Stimulated activated memory B cell treated with anti-CD40 and anti-IgM and Interleukin-4, amounts not matched to agents 10 μg/mL and 1 μg/mL and 100 μg/mL, for 72 hours (primary cell): ENCODE measurements at regions not wholly inside any gene's neighbourhood (a gene's known extent, or its start where the extent isn't known, plus 50 kb on each side); places are given as distances from the start of the nearest gene placed in this dataset.

Experiments used
- ATAC-seq: fragments of 150-1000 bp; cut with Tn5 transposase; 2 replicates; pipeline ENCODE4 v1.10.0; 2021
- H3K27ac Mint-ChIP-seq: one replicate; pipeline ENCODE4 v1.8.0; 2022; ENCODE audit warnings: mild to moderate bottlenecking, mixed read lengths
- H3K27me3 Mint-ChIP-seq: one replicate; pipeline ENCODE4 v1.8.0; 2022; ENCODE audit warnings: mixed read lengths
- H3K36me3 Mint-ChIP-seq: one replicate; pipeline ENCODE4 v1.8.0; 2022; ENCODE audit warnings: mixed read lengths
- H3K4me1 Mint-ChIP-seq: one replicate; pipeline ENCODE4 v1.8.0; 2022; ENCODE audit warnings: mixed read lengths
- H3K4me3 Mint-ChIP-seq: one replicate; pipeline ENCODE4 v1.8.0; 2022; ENCODE audit warnings: mild to moderate bottlenecking, moderate library complexity, mixed read lengths
- H3K9me3 Mint-ChIP-seq: one replicate; pipeline ENCODE4 v1.8.0; 2022; ENCODE audit warnings: mixed read lengths

DNA sequence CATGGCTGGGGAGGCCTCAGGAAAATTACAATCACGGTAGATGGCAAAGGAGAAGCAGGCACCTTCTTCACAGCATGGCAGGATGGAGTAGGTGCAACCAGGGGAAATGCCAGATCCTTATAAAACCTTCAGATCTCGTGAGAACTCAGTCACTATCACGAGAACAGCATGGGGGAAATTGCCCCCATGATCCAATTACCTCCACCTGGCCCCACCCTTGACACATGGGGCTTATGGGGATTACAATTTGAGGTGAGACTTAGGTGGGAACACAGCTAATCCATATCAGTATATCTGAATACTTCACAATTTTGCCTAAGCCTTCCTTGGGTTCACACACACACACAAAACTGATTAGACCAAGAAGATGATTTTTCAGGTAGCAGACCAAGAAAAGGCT is 145.1 kb upstream of the COL1A2 start:
- Mint-ChIP-seq H3K4me1 (peaks cover 15% of the 10 kb centered on the region), H3K9me3 (no peaks in the 10 kb centered on the region), H3K36me3 (no peaks in the 10 kb centered on the region), H3K27me3 (no peaks in the 10 kb centered on the region), H3K27ac (no peak overlapping the region), H3K4me3 (no peak overlapping the region)
- no peak for ATAC-seq

DNA sequence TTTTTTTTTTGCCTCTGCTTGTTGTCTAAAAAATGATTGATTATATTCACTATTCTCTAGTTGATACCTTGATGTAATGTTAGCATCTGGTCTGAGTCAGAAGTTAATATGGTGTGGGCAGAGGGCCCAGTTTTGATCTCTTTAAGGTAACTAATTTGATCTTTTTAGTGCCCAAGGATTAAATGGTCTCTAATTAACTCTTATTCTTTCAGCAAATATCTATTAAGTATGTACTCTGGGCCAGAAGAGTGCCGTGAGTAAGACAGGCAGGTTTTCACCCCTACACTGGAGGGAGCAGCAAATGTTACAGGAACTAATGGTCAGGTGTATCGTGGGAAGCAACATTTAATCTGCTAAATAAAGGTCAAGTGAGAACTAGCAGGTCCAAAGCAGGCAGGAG is 144.6 kb upstream of the COL1A2 start:
- no peak overlapping the region for H3K27ac Mint-ChIP-seq
- H3K4me3 Mint-ChIP-seq: no peak overlapping the region
- H3K9me3 Mint-ChIP-seq: peaks cover 2% of the 10 kb centered on the region
- no peaks in the 10 kb centered on the region for H3K27me3 Mint-ChIP-seq
- no peak for ATAC-seq
- H3K4me1 Mint-ChIP-seq: peaks cover 15% of the 10 kb centered on the region
- H3K36me3 Mint-ChIP-seq: no peaks in the 10 kb centered on the region

DNA sequence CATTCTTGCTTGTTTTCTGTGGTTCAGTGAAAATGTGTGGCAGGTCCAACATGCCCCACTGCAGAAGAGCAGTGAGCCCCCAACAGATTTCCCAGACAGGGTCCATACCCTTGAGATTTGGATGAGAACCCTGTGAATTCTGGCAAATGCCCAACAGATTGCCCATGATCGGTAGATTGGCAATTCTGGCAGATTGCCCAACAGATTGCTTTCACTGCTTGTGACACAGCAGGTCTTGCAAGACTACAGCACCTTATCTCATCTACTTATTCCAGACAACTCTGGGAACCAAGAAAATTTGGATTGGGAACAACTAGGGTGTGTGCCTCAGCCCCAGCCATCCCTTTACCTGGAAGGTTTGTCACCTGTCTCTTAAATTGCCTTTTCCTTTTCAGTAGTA is 143.7 kb upstream of the COL1A2 start:
- ATAC-seq: no peak
- H3K9me3 Mint-ChIP-seq: peaks cover 2% of the 10 kb centered on the region

DNA sequence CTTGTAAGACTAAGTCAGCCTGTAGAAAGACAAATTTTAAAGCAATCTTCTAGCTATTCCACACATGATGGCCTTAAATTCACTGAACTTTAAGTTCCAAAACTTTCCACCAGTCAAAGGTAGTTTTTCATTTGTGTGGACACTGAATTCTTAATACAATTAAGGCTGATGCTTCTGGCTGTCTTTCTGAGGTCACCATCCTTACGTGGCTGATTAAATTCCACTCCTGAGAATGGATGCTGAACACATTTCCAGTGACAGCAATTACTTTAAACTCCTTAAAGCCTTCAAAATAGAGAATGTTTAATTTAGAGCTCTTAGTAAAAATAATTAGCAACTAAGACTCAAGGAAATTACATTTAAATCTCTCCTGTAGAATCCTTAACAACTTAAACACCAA is 142.6 kb upstream of the COL1A2 start:
- peaks cover 2% of the 10 kb centered on the region for H3K9me3 Mint-ChIP-seq

More for the DNA sequence above, 143.7 kb upstream of the COL1A2 start:
- Mint-ChIP-seq H3K4me1 (peaks cover 15% of the 10 kb centered on the region), H3K27ac (no peak overlapping the region), H3K4me3 (no peak overlapping the region), H3K36me3 (no peaks in the 10 kb centered on the region), H3K27me3 (no peaks in the 10 kb centered on the region)

DNA sequence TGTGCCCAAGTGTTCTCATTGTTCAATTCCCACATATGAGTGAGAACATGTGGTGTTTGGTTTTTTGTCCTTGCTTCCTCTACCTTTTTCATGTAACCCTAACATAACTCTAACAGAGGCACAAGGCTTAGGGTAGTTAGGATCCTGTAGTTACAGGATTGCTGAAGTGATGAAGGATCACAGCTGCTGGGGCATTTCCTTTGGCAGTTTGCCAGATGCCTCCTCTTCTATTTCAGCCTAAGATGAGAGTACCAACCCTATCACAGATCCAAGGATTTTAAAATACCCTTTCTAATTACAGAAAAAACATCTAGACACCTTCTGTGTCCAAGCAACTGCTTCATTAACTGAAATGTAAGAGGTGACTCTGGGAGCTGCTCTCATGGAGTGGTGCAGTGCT is 141.7 kb upstream of the COL1A2 start:
- Mint-ChIP-seq H3K27ac (peak overlapping the region; percentile 1), H3K9me3 (peaks cover 2% of the 10 kb centered on the region), H3K4me1 (peaks cover 8% of the 10 kb centered on the region), H3K27me3 (no peaks in the 10 kb centered on the region), H3K36me3 (no peaks in the 10 kb centered on the region), H3K4me3 (no peak overlapping the region)
- ATAC-seq: no peak

More for the DNA sequence above, 142.6 kb upstream of the COL1A2 start:
- Mint-ChIP-seq H3K27me3 (no peaks in the 10 kb centered on the region), H3K4me3 (no peak overlapping the region), H3K27ac (no peak overlapping the region), H3K36me3 (no peaks in the 10 kb centered on the region), H3K4me1 (peaks cover 15% of the 10 kb centered on the region)
- no peak for ATAC-seq

DNA sequence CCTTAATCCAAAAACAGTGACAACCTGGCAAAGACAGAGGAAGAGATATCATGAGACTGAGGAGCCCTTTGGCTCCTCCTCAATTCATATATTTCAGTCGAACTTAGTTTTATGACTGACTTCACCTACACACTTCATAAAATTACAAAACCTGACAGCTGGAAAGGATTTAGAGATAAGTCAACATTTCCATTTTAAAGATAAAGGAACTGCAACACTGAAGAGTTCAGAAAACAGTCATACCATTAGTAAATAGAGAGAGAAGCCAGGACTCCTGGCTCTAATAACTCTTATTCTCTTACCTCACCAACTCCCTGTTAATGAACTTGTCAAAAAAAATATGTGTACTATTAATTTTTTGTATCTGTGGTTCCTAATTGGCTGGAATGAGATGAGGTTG is 141.0 kb upstream of the COL1A2 start:
- Mint-ChIP-seq H3K4me3 (no peak overlapping the region), H3K27ac (peak overlapping the region; percentile 1), H3K36me3 (no peaks in the 10 kb centered on the region), H3K9me3 (peaks cover 2% of the 10 kb centered on the region), H3K27me3 (no peaks in the 10 kb centered on the region), H3K4me1 (peaks cover 6% of the 10 kb centered on the region)
- peak; percentile 75 for ATAC-seq

DNA sequence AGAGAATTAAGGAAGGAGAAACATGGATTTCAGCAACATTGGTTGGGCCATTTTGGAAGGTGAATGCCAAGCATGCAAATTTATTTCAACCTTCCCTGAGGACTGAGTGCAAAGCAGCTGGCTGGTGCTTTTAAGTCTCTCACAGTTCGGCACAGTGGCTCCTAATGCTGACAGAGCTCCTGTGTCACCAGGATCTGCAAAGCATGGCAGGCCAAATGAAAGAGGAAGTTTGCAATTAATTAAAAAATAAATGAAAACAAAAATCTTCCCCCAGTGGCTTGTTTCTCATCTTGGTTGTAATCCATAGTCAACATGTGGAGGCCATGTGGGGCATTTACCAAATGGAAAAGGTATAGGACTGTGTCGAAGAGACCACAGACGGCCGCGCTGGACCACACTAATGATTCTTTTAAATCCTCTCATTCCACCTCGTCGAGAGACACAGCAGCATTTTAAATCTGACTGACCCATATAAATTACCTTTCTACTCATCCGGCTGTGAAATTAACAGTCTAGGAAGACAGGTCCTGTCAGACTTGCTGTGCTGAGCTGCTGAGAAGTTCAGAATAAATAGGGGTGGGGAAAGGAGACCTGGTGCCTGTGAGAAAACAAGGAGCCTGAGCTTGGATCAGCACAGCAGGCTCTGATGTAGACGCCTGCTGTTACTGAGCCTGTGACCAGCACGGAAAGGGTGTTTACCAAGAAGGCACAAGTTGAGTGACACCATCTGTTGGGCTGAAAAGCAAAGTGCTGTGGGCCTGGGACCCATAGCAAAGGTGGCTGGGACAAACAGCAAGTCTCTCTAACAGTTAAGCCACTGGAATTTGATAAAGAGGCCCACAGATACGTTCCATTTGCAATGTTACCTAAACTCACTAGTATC is 136.0 kb upstream of the COL1A2 start:
- H3K9me3 Mint-ChIP-seq: peaks cover 2% of the 10 kb centered on the region
- H3K27ac Mint-ChIP-seq: no peak overlapping the region
- peaks cover 9% of the 10 kb centered on the region for H3K27me3 Mint-ChIP-seq
- no peak for ATAC-seq
- no peaks in the 10 kb centered on the region for H3K36me3 Mint-ChIP-seq
- H3K4me1 Mint-ChIP-seq: peaks cover under 1% of the 10 kb centered on the region
- H3K4me3 Mint-ChIP-seq: no peak overlapping the region

DNA sequence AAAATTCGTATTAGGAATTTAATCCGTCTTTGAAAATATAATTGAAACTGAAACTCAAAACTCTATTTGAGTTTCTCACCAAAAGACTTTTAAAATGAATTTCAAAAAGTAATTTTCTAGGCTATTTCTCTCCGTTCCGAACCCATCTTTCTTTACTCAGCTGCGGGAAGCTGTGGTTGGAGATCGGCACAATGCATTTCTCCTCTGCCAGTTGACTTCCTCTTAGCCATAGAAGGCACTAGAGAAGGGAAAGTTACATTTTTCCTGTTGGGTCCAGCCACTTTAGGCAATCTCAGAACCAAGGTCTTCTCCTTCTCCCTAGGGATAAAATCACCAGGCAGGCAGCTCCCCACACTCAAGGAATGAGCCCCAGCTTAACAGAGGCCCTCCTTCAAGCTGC is 133.6 kb upstream of the COL1A2 start:
- peaks cover 9% of the 10 kb centered on the region for H3K27me3 Mint-ChIP-seq
- H3K4me1 Mint-ChIP-seq: no peaks in the 10 kb centered on the region
- no peaks in the 10 kb centered on the region for H3K36me3 Mint-ChIP-seq
- no peak overlapping the region for H3K4me3 Mint-ChIP-seq
- no peak for ATAC-seq
- no peaks in the 10 kb centered on the region for H3K9me3 Mint-ChIP-seq
- no peak overlapping the region for H3K27ac Mint-ChIP-seq

DNA sequence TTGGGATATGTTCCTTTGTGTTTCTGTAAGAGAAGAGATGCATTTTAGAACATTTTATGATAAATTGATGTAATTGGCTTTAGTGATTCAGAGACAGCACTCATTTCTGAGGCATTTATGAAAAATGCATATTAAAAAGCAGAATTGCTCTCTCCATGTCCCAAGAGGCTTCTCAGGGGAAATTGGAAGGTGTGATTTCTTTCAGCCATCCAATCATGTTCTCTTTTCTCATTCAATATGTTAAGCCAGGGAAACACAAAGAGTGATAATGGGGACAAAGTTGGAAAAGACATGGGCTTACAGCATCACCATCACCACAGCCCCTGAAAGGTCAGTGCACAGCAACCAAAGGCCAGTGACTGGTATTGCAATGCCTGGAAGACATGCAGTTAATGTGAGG is 129.9 kb upstream of the COL1A2 start:
- Mint-ChIP-seq H3K27me3 (peaks cover 17% of the 10 kb centered on the region), H3K36me3 (no peaks in the 10 kb centered on the region), H3K27ac (no peak overlapping the region), H3K4me3 (no peak overlapping the region), H3K4me1 (no peaks in the 10 kb centered on the region), H3K9me3 (no peaks in the 10 kb centered on the region)
- no peak for ATAC-seq

DNA sequence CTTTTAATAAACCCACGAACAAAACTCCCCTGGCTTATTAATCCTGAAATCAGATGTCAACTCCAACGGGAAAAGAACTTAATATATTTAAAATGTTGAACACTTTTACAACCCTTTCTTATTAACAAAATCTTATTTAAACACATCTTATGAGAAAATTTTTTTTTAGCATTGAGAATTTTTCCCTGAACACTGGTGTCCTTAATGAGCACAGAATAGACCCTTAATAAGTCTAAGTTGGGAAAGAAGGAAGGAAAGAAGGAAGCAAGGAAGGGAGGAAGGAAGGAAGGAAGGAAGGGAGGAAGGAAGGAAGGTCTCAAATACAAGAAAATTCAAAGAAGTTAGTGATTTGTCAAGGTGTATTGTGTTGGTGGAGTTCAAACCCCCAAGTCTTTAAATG is 129.2 kb upstream of the COL1A2 start:
- Mint-ChIP-seq H3K27ac (no peak overlapping the region), H3K9me3 (no peaks in the 10 kb centered on the region)
- ATAC-seq: no peak

DNA sequence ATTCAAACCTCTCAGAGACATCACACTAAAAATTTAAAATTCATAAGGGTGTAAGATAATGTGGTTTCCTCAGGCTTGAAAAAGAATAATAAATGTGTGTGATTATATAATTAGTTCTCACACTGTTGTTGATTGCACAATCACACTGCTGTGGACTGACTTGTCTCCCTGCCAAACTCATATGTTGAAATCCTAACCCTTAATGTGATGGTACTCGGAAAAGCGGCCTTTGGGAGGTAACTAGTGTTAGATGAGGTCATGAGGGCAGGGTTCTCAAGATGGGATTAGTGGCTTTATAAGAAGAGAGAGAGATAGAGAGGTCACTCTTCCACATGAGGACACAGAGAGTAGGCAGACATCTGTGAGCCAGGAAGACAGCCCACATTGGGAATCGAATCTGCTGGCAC is 128.5 kb upstream of the COL1A2 start:
- Mint-ChIP-seq H3K36me3 (no peaks in the 10 kb centered on the region), H3K27me3 (peaks cover 28% of the 10 kb centered on the region), H3K4me1 (no peaks in the 10 kb centered on the region), H3K4me3 (no peak overlapping the region), H3K9me3 (no peaks in the 10 kb centered on the region), H3K27ac (no peak overlapping the region)
- ATAC-seq: no peak

More for the DNA sequence above, 129.2 kb upstream of the COL1A2 start:
- Mint-ChIP-seq H3K27me3 (peaks cover 24% of the 10 kb centered on the region), H3K4me1 (no peaks in the 10 kb centered on the region), H3K4me3 (no peak overlapping the region), H3K36me3 (no peaks in the 10 kb centered on the region)

DNA sequence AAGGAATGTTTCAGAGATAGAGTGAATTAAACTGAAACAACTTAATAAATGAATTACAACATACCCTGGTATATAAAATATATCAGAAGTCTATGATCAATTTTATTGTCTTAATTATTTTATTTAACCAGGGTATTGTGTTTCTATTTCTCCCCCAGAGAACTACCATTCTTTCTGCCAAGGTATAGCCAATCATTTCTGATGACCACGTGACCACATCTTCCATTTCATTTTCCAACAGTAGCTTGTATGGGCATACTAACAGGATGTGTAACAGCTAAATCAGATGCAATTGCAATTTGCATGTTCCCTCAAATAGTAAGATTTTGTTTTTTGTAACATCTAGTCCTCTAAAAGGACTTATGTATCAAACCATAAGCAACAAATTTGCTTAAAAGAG is 123.9 kb upstream of the COL1A2 start:
- H3K27ac Mint-ChIP-seq: no peak overlapping the region
- peaks cover 21% of the 10 kb centered on the region for H3K27me3 Mint-ChIP-seq
- no peaks in the 10 kb centered on the region for H3K9me3 Mint-ChIP-seq
- no peak for ATAC-seq
- H3K4me1 Mint-ChIP-seq: no peaks in the 10 kb centered on the region
- H3K36me3 Mint-ChIP-seq: no peaks in the 10 kb centered on the region
- no peak overlapping the region for H3K4me3 Mint-ChIP-seq

DNA sequence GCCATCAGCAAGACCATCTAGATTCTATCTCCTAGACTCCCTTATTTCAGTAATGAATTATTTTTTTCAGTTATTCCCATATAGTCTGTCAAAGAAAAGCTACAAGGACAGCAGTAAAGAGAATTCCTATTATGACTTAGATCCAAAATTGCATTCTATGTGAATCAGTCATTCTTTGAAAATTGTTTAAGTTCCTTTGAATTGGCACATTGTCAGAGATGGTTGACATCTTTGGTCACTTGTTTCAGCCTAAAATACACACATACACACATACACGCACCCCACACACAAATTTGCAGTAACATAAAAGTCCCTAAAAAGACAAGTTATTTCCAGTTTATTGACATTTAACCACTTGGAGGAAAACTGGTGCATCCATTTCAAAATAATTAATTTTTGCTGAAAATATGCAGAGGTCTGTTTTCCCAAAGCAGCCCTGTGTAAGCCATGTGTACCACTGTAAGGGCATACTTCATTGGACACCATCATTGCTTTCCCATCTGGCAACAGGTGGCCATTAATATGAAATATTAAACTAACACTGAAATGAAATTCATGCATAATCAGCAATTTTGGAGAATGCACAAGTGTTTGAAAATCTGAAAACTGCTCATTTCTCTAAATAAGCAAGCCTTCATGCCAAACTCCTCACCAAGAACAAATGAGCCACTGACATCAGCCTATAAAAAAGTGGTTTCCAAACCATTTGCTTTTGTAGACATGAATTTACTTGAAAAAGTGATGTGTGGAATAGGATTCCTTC is 121.7 kb upstream of the COL1A2 start:
- Mint-ChIP-seq H3K27ac (no peak overlapping the region), H3K27me3 (peaks cover 27% of the 10 kb centered on the region), H3K4me3 (no peak overlapping the region), H3K4me1 (no peaks in the 10 kb centered on the region), H3K36me3 (no peaks in the 10 kb centered on the region), H3K9me3 (no peaks in the 10 kb centered on the region)
- no peak for ATAC-seq

DNA sequence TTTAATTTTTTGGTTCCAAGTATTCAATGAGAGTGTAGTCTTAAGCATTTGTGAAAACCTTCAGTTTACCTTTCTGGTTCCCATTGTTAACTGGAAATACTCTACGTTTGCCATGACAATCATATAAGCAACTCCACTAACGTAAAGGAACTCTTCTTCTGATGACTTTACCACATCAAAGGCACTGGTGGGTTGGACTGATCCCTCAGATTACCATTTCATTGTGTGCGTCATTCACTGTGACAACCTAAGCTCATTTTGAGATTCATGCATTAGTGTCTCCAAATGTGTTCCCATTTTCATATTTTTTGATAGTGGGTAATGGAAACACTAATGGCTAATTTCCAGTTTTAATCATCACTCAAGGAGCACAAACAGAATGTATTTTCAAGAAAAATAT is 119.9 kb upstream of the COL1A2 start:
- H3K4me3 Mint-ChIP-seq: no peak overlapping the region
- no peaks in the 10 kb centered on the region for H3K4me1 Mint-ChIP-seq
- H3K27ac Mint-ChIP-seq: no peak overlapping the region
- ATAC-seq: no peak
- H3K27me3 Mint-ChIP-seq: peaks cover 21% of the 10 kb centered on the region
- H3K36me3 Mint-ChIP-seq: no peaks in the 10 kb centered on the region
- no peaks in the 10 kb centered on the region for H3K9me3 Mint-ChIP-seq

DNA sequence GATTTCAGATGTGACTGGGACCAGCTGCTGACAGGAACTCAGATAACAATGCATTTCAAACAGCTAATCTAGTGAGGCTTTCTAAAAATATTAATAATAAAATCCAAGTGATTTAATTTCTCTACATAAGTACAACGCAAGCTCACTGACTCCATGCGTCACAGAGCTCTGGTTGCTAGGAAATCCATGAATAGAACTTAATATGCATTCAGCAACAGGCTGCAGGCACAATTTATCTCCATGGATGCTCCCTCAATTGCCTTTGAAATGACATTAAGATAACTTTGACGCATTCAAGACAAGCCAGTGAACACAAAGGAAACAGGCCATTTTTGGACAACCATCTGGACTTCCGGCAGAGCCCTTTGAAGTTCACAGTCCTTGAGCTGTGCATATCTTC is 118.7 kb upstream of the COL1A2 start:
- Mint-ChIP-seq H3K9me3 (no peaks in the 10 kb centered on the region), H3K36me3 (no peaks in the 10 kb centered on the region), H3K4me1 (no peaks in the 10 kb centered on the region), H3K4me3 (no peak overlapping the region), H3K27ac (no peak overlapping the region), H3K27me3 (peaks cover 9% of the 10 kb centered on the region)
- ATAC-seq: no peak

DNA sequence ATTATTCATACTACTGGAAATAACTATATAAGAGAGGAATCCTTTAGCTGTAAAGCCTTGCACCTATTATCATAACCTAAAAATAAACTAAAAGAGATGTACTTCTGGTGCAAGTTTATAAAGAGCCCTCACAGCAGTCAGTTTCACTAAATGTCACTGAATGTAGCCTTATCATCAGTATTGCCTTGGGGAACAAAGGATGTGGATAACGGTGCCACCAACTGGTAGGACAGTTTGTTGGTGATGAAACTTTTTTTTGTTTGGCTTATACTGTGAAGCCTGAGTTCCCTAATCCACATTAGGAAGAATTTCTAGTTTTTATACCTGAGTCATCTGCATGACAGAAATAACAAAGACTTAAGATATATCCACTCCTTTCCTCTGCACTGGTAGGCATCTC is 117.9 kb upstream of the COL1A2 start:
- no peak overlapping the region for H3K27ac Mint-ChIP-seq
- ATAC-seq: peak; percentile 61
- H3K27me3 Mint-ChIP-seq: peaks cover 9% of the 10 kb centered on the region
- no peaks in the 10 kb centered on the region for H3K4me1 Mint-ChIP-seq
- no peaks in the 10 kb centered on the region for H3K36me3 Mint-ChIP-seq
- no peak overlapping the region for H3K4me3 Mint-ChIP-seq
- H3K9me3 Mint-ChIP-seq: no peaks in the 10 kb centered on the region
